ENCODE measurements at regions not wholly inside any gene's neighbourhood (a gene's known extent, or its start where the extent isn't known, plus 50 kb on each side); places are given as distances from the start of the nearest gene placed in this dataset.

- Histone ChIP-seq H3K27me3 (ENCODE audit: insufficient read depth, low read length) (no peaks in the 10 kb centered on the region), H3K9ac (ENCODE audit: low read length) (no peak overlapping the region), H3K79me2 (ENCODE audit: insufficient read depth, low read length) (no peaks in the 10 kb centered on the region), H3K4me3 (replicated peaks in 1 of 2; ENCODE audit: low read depth in 1 of 2, low read length in 2 of 2) (no peak overlapping the region), H3K4me2 (ENCODE audit: low read length) (no peak overlapping the region), H3K27ac (ENCODE audit: low read depth, low read length) (no peak overlapping the region), H3K36me3 (ENCODE audit: control insufficient read depth in 1 of 2, insufficient read depth in 2 of 2, low read length in 2 of 2) (no peaks in the 10 kb centered on the region), H3K4me1 (ENCODE audit: control insufficient read depth in 1 of 2, insufficient read depth in 2 of 2, low read length in 2 of 2) (no peaks in the 10 kb centered on the region), H3K9me3 (ENCODE audit: control insufficient read depth in 1 of 2, insufficient read depth in 1 of 2, low read depth in 1 of 2, low read length in 2 of 2) (no peaks in the 10 kb centered on the region), H2AFZ (ENCODE audit: low read depth, low read length, poor library complexity, severe bottlenecking) (no peak overlapping the region), H3K9me2 (ENCODE audit: insufficient read depth) (no peaks in the 10 kb centered on the region), H4K20me1 (ENCODE audit: insufficient read depth) (no peaks in the 10 kb centered on the region)
- no TSS peak for BruUV-seq (replicated peaks)
- ChIA-PET POLR2A (no interaction called here), RAD21 (ENCODE audit: low non-redundant PET in 1 of 2, low total read pairs in 2 of 2, uncharacterized antibody in 2 of 2, unreplicated experiment in 2 of 2) (no interaction called here), CTCF (no interaction called here)
- no peak for TF ChIP-seq TCF7L2 (IDR thresholded peaks at IDR 0.05; ENCODE audit: borderline replicate concordance, extremely low read depth, insufficient read depth, insufficient read length)
- TF ChIP-seq MAX (IDR thresholded peaks at IDR 0.05) = no peak
- TF ChIP-seq SIN3A (IDR thresholded peaks at IDR 0.05; ENCODE audit: low read depth) = no peak
- TF ChIP-seq REST (IDR thresholded peaks at IDR 0.05; ENCODE audit: low read depth) = no peak
- no peak for TF ChIP-seq YY1 (IDR thresholded peaks at IDR 0.05; ENCODE audit: extremely low read depth, insufficient replicate concordance, low read depth, low read length)
- no peak for TF ChIP-seq RAD21 (IDR thresholded peaks at IDR 0.05; ENCODE audit: low read depth)
- no peak for TF ChIP-seq ZFX (IDR thresholded peaks at IDR 0.05)
- no peak for TF ChIP-seq EGR1 (IDR thresholded peaks at IDR 0.05; ENCODE audit: low read depth)
- TF ChIP-seq ZNF274 (IDR thresholded peaks at IDR 0.05; ENCODE audit: low read depth, low read length) = no peak
- no peak for TF ChIP-seq ZBTB33 (IDR thresholded peaks at IDR 0.05; ENCODE audit: extremely low read depth, insufficient replicate concordance, low read length)
- TF ChIP-seq SRF (IDR thresholded peaks at IDR 0.05; ENCODE audit: low read depth) = no peak
- no peak for TF ChIP-seq SP1 (IDR thresholded peaks at IDR 0.05; ENCODE audit: low read depth)
- no peak for TF ChIP-seq EZH2 (IDR thresholded peaks at IDR 0.05)
- TF ChIP-seq POLR2A (IDR thresholded peaks at IDR 0.05; ENCODE audit: borderline replicate concordance, extremely low read depth, insufficient read depth, insufficient read length) = no peak
- no peak for TF ChIP-seq FOSL1 (IDR thresholded peaks at IDR 0.05; ENCODE audit: low read depth)
- no peak for TF ChIP-seq ELF1 (IDR thresholded peaks at IDR 0.05; ENCODE audit: borderline replicate concordance, low read depth)
- ATAC-seq = no peak
- intact Hi-C loops (cut with micrococcal nuclease) = no loop called here
- no peak for DNase-seq (ENCODE audit: low read depth, low spot score)
These were observed 130.4 kb upstream of the BMPER start for GRCh38 chr7:33774762-33775523.

Data from HCT116 (cell line).